HG03064 (cell line): ENCODE measurements at regions not wholly inside any gene's neighbourhood (a gene's known extent, or its start where the extent isn't known, plus 50 kb on each side); places are given as distances from the start of the nearest gene placed in this dataset.

Experiments
- ATAC-seq: cut with Tn5 transposase; IDR thresholded peaks from one replicate; pipeline ENCODE4 v1.9.1; 2021; ENCODE audit warnings: low read depth; ENCODE audit not compliant: unreplicated experiment

- ATAC-seq: no peak
Measured at GRCh38 chr18:65567372-65567771, 183.4 kb upstream of the CDH7 start.

DNA sequence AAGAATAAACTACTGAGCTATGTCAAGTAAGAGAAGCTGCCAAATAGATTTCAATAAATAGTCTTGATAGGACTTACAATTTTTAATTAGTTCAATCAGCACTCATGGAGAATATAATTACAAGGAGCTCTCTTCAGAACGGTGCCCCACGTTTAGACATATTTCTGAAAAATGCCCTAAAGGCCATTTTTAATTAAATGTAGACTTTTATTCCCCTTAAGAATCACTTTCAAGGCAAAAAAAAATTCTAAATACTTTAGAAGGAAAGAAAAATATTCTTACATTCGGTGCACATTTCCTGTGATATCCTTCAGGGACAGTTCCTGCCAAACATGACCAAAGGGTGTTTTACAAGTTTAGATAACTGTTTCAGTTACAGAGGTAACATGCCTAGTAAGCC, 202.5 kb upstream of the CDH7 start:
- ATAC-seq: no peak

DNA sequence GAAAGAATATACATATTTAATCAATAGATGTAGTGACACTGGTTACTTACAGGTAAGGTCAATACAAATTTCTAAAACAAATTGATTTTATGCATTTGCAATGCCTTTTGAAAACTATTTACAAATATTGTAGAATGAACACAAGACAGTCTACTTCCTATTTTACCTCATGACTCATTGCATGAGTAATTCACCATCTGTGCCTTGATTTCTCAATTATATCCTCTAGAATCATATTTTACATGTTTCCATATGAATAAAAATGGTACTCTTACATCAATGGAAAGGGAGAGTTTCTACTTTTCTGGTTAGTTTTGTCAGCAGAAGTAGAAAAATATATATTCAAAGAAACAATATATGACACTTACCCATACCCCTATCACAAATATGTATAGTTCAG, 203.8 kb upstream of the CDH7 start:
- ATAC-seq: no peak

GRCh38 chr18:65544701-65545100, 206.1 kb upstream of the CDH7 start:
- ATAC-seq: no peak

DNA sequence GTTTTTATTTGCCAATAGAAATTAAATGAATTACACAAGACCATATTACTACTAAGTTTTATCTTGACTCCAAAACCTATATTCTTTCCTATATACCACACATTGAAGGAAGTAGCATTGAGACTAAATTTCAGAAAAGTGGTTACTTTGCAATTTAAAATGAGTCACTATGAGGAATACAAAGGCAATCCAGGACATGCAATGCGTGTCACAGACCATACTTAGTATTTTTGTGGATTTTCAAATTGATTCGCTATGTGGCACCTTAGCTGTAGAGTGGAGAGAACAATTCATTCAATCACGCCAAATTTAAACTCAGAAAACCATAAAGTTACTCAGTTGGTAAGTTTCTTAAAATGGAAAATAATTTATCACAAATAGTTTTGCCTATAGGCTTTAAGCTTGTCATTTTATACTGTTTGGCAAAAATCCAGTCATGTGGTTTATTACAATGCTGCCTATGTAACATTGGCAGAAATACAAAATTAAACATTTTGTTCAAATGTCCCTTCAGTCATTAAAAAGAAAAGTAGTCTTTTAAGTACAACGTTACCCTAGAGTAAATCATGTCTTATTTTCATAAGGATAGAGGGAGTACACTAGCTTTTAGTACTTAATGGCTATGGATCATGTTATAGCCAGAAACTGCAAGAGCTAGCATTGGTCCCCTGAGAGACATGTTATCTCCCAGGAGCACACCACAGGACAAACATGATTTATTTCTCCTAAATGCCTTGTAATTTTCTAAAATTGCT, 222.8 kb upstream of the CDH7 start:
- no peak for ATAC-seq

GRCh38 chr18:65526099-65526498, 224.7 kb upstream of the CDH7 start:
- ATAC-seq: no peak

DNA sequence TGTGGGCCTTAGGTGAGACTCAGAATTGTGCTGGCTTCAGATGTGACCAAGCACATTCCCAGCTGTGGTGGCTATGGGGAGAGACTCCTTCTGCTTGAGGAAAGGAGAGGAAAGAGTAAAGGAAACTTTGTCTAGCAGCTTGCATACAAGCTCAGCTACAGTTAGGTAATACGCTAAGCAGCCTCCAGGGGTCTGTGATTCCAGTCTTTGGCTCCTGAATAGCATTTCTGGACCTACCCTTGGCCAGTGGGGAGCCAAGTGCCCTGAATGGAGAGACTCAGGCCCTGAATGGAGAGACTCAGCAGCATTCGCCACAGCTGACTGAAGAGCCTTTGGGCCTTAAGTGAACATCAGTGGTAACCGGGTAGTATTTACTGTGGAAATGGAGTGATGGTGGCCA, 227.4 kb upstream of the CDH7 start:
- ATAC-seq: no peak

DNA sequence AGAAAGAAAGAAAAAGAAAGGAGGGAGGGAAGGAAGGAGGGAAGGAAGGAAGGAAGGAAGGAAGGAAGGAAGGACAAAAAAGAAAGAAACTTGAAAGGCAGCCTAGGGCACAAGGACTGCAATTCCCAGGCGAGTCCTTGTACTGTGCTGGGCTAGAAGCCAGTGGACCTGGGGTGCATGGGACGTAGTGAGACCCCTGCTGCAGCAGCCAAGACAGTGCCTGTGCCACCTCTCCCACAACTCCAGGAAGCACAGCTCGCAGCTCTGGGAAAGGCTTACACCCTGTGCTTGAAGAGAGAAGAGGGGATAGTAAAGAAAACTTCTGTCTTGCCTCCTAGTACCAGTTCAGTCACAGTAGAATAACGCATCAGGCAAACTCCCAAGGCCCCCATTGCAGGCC, 227.9 kb upstream of the CDH7 start:
- no peak for ATAC-seq

- no peak for ATAC-seq
Measured at GRCh38 chr18:65516209-65516608, 234.6 kb upstream of the CDH7 start.

- no peak for ATAC-seq
Measured at GRCh38 chr18:65498605-65499004, 252.2 kb upstream of the CDH7 start.

DNA sequence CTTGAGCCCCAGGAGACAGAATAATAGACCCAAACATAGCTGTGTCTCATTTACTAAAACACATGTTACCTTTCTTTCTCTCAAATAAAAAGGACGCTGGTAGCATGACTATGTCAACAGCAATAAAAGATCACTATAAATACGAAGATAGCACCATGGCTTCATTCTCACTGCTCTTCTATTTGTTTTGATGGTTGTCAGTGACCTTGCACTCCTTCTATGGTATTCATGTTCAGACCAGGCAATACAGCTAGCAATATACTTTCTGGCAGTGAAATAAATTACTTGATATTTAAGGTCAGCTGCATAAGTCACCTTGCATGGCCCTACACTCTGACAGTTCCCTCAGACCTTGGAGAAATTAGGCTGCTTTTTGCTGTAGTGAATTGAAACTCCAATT, 263.2 kb upstream of the CDH7 start:
- no peak for ATAC-seq

GRCh38 chr18:65477455-65477854, 273.4 kb upstream of the CDH7 start:
- ATAC-seq: no peak

DNA sequence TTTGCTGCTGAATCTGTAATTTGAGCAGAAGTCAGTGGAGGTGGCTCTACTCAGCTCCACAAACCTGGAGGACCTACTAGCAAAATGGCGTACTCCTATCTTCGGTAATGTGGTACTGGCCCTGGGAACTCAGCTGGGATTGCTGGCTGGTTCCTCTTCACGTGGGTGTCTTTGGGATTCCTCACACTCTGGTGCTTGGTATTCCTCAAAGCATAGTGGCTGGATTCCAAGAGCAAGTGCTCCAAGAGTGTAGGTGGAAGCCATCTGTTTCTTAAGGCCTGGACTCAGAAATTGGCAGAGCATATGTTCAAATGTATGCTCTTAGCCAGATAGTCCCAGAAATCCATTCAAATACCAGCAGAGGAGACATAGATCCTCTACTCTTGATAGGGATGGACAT, 281.9 kb upstream of the CDH7 start:
- ATAC-seq: no peak

- ATAC-seq: no peak
Measured at GRCh38 chr18:65464361-65464760, 286.5 kb upstream of the CDH7 start.

DNA sequence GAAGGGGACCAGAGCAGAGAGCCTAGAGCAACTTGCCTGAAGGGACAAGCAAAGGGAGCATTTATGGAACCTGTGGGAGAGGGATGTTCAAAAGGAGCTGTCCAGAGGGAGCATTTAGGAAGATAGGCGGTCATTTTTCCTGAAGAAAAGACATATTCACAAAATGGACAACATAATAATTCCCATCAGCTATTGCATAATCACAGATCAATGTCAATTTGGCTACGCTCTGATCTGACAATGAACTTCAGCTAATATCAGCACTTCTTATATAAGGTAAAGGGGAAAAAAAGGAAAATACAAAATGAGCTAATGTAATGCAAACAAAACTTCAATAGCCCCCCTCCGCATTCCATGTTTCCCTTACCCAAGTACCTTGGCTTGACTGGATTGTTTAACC, 291.1 kb upstream of the CDH7 start:
- no peak for ATAC-seq

GRCh38 chr18:65458871-65459270, 291.9 kb upstream of the CDH7 start:
- ATAC-seq: no peak

DNA sequence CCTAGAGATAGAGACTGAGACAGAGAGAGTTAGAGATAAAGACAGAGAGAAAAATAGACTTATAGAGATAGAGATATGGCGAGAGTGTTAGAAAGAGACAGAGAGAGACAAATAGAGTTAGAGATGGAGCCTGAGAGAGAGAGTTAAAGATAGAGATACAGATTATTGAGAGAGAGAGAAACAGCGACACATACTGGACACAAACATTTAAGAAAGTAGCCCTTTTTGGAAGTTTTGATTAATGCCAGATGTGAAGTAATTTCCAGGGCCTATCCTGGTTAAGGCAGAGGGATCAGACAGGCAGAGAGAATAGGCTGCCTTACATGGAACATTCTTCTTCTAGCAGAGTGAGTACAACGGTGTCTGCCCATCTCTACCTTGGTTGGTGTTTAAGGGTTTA, 311.6 kb upstream of the CDH7 start:
- ATAC-seq: no peak

DNA sequence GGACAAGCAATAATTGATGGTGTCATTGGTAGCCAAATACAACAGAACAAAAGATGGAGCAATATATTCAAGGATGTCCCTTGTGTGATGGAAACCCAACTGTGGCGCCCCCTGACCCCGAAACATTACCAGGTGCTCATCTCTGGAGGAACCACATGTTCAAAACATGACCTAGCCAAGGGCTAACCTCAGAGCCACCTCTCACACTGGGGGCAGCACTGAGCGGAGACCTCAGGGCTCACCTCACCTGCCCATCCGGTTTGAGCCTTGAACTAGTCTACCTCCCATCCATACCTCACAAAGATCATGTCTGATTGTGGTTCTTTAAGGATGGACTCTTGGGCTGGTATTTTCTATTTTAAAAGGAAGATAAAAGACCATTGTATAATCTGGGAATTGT, 314.4 kb upstream of the CDH7 start:
- no peak for ATAC-seq

- no peak for ATAC-seq
Measured at GRCh38 chr18:65435534-65435933, 315.3 kb upstream of the CDH7 start.

DNA sequence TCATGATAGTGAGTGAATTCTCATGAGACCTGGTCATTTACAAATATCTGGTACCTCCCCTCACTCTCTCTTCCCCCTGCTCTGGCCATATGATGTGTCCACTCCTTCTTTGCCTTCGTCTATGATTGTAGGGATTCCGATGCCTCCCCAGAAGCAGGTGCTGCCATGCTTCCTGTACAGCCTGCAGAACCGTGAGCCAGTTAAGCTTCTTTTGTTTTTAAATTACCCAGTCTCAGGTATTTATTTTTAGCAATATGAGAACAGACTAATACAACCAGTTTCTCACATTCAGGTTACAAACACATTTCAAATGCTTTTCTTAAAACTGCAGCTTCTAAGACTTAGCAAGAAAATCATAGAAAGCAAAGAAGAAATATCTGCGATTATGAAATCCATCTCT, 321.2 kb upstream of the CDH7 start:
- no peak for ATAC-seq

DNA sequence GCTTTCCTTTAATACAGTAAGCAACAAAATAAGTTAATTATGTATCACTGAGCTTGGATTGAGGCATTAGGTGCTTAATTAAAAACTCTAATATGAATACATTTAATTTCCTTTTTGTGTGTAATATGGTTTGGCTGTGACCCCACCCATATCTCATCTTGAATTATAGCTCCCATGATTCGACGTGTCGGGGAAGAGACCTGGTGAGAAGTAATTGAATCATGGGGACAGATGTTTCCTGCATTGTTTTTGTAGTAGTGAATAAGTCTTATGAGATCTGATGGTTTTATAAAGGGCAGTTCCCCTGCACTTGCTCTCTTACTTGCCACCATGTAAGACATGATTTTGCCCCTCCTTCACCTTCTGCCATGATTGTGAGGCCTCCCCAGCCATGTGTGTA, 325.4 kb upstream of the CDH7 start:
- no peak for ATAC-seq

DNA sequence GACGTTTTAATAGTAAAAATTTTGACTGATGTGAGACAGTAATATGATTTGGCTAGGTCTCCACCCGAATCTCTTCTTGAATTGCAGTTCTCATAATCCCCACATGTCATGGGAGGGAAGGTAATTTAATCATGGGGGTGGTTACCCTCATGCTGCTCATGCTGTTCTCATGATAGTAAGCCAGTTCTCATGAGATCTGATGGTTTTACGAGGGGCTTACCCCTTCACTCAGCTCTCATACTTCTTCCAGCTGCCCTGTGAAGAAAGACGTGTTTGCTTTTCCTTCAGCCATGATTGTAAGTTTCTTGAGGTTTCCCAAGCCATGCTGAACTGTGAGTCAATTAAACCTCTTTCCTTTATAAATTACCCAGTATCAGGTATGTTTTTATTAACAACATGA, 327.0 kb upstream of the CDH7 start:
- no peak for ATAC-seq

- ATAC-seq: no peak
Measured at GRCh38 chr18:65422544-65423136, 328.2 kb upstream of the CDH7 start.
